OCI-LY3 (cell line): ENCODE measurements at regions not wholly inside any gene's neighbourhood (a gene's known extent, or its start where the extent isn't known, plus 50 kb on each side); places are given as distances from the start of the nearest gene placed in this dataset.

Experiments
- H2AFZ ChIP-seq: fragments of 200-600, 300-600 bp; shearing (Covaris generic); 2 replicates; pipeline ENCODE4 v1.6.0; 2014; ENCODE audit warnings: antibody characterized with exemption, low read depth, low read length
- H3K27ac ChIP-seq: fragments of 200-600, 300-600 bp; sonication (generic); 2 replicates; pipeline ENCODE4 v1.5.1; 2014; ENCODE audit warnings: mild to moderate bottlenecking, low read length, moderate library complexity, mixed read lengths
- H3K27me3 ChIP-seq: fragments of 200-600, 300-600 bp; sonication (generic); 2 replicates; pipeline ENCODE4 v1.6.1; 2014; ENCODE audit warnings: low read depth, low read length, mixed read lengths
- H3K36me3 ChIP-seq: fragments of 200-600, 300-600 bp; sonication (generic); replicated peaks from 2 replicates; pipeline ENCODE3; 2014; ENCODE audit warnings: low read depth, low read length, mixed read lengths
- H3K4me1 ChIP-seq: fragments of 300-600, 200-600 bp; sonication (generic); 2 replicates; pipeline ENCODE4 v1.6.1; 2014; ENCODE audit warnings: low read length, mixed read lengths
- H3K4me2 ChIP-seq: fragments of 200-600, 300-600 bp; sonication (generic); 2 replicates; pipeline ENCODE4 v1.6.1; 2014; ENCODE audit warnings: low read length, mixed read lengths
- H3K4me3 ChIP-seq: fragments of 300-600, 200-600 bp; sonication (generic); 2 replicates; pipeline ENCODE4 v1.5.1; 2014; ENCODE audit warnings: antibody characterized with exemption, mild to moderate bottlenecking, low read length, moderate library complexity
- H3K79me2 ChIP-seq: fragments of 300-600, 200-600 bp; shearing (Covaris generic); 2 replicates; pipeline ENCODE4 v1.6.1; 2014; ENCODE audit warnings: mild to moderate bottlenecking, low read length, mixed read lengths
- H3K9ac ChIP-seq: fragments of 300-600, 200-600 bp; shearing (Covaris generic); 2 replicates; pipeline ENCODE4 v1.6.0; 2014; ENCODE audit warnings: mild to moderate bottlenecking, low read length, moderate library complexity
- H3K9me3 ChIP-seq: fragments of 200-600, 300-600 bp; shearing (Covaris generic); 2 replicates; pipeline ENCODE4 v1.6.1; 2014; ENCODE audit warnings: low read length, mixed read lengths; ENCODE audit not compliant: insufficient read depth
- H4K20me1 ChIP-seq: fragments of 200-600, 300-600 bp; sonication (generic); 2 replicates; pipeline ENCODE4 v1.6.1; 2016; ENCODE audit warnings: low read length, mixed read lengths; ENCODE audit not compliant: insufficient read depth
- CTCF ChIP-seq: fragments of 200-600, 300-600 bp; sonication (generic); IDR thresholded peaks from 2 replicates; pipeline ENCODE4 v1.5.1; 2014; ENCODE audit warnings: antibody characterized with exemption, low read length, low read depth
- EZH2phosphoT487 ChIP-seq: fragments of 200-600 bp; shearing (Covaris generic); IDR thresholded peaks from 2 replicates; pipeline ENCODE4 v1.6.1; 2018; ENCODE audit warnings: antibody characterized with exemption, mixed run types, low read depth

- Histone ChIP-seq H3K79me2 (no peaks in the 10 kb centered on the region), H3K36me3 (no peaks in the 10 kb centered on the region), H3K27ac (no peak overlapping the region), H4K20me1 (no peaks in the 10 kb centered on the region), H3K9ac (no peak overlapping the region), H3K4me1 (no peaks in the 10 kb centered on the region), H3K27me3 (peaks cover 17% of the 10 kb centered on the region), H3K4me3 (no peak overlapping the region), H3K9me3 (no peaks in the 10 kb centered on the region), H2AFZ (no peak overlapping the region), H3K4me2 (no peak overlapping the region)
- TF ChIP-seq CTCF = no peak
- TF ChIP-seq EZH2phosphoT487 = no peak
Observed at GRCh38 chr7:156465186-156465585, 175.4 kb upstream of the RNF32 start.

- Histone ChIP-seq H4K20me1 (no peaks in the 10 kb centered on the region), H2AFZ (no peak overlapping the region), H3K9ac (no peak overlapping the region), H3K4me2 (no peak overlapping the region), H3K27ac (no peak overlapping the region), H3K36me3 (no peaks in the 10 kb centered on the region), H3K27me3 (peaks cover 23% of the 10 kb centered on the region), H3K4me3 (no peak overlapping the region), H3K9me3 (no peaks in the 10 kb centered on the region), H3K79me2 (no peaks in the 10 kb centered on the region), H3K4me1 (no peaks in the 10 kb centered on the region)
- TF ChIP-seq EZH2phosphoT487 (no peak), CTCF (no peak)
Observed at GRCh38 chr7:156464339-156464738, 176.2 kb upstream of the RNF32 start.

- Histone ChIP-seq H3K9ac (no peak overlapping the region), H3K9me3 (no peaks in the 10 kb centered on the region), H4K20me1 (no peaks in the 10 kb centered on the region), H2AFZ (no peak overlapping the region), H3K4me2 (no peak overlapping the region), H3K4me1 (no peaks in the 10 kb centered on the region), H3K27ac (no peak overlapping the region), H3K27me3 (peaks cover 23% of the 10 kb centered on the region), H3K79me2 (no peaks in the 10 kb centered on the region), H3K36me3 (no peaks in the 10 kb centered on the region), H3K4me3 (no peak overlapping the region)
- TF ChIP-seq EZH2phosphoT487 = no peak
- TF ChIP-seq CTCF = no peak
Observed at GRCh38 chr7:156463280-156463679, 177.3 kb upstream of the RNF32 start.

- Histone ChIP-seq H4K20me1 (no peaks in the 10 kb centered on the region), H2AFZ (no peak overlapping the region), H3K9me3 (no peaks in the 10 kb centered on the region), H3K27me3 (peaks cover 20% of the 10 kb centered on the region), H3K9ac (no peak overlapping the region), H3K4me3 (no peak overlapping the region), H3K4me1 (no peaks in the 10 kb centered on the region), H3K36me3 (no peaks in the 10 kb centered on the region), H3K4me2 (no peak overlapping the region), H3K79me2 (no peaks in the 10 kb centered on the region), H3K27ac (no peak overlapping the region)
- no peak for TF ChIP-seq EZH2phosphoT487
Observed at GRCh38 chr7:156461881-156462665, 178.5 kb upstream of the RNF32 start.
